Naive thymus-derived CD4-positive, alpha-beta T cell (primary cell): ENCODE measurements at regions not wholly inside any gene's neighbourhood (a gene's known extent, or its start where the extent isn't known, plus 50 kb on each side); places are given as distances from the start of the nearest gene placed in this dataset.
"Not testable (repeated sequence)": the region's sequence is repeated elsewhere in the genome, so short reads cannot be mapped to it uniquely, and the experiment has no call there.

Experiments used
- ATAC-seq: fragments of 150-1000 bp; cut with Tn5 transposase; 2 replicates; pipeline ENCODE4 v1.10.0; 2021; ENCODE audit warnings: mild to moderate bottlenecking, moderate library complexity
- CTCF ChIA-PET: fragments of 350-600 bp; sonication (Branson Sonifier 250); formaldehyde crosslinking; loops from one replicate; lab custom pipeline; 2021; ENCODE audit warnings: antibody characterized with exemption; lab: Charles Lee
- POLR2A ChIA-PET: fragments of 350-600 bp; sonication (Branson Sonifier 250); formaldehyde crosslinking; loops from one replicate; lab custom pipeline; 2021; ENCODE audit warnings: antibody characterized with exemption, inconsistent platforms; lab: Charles Lee
- DNase-seq, 9 donors: peaks; one replicate each; pipeline versions ENCODE4 v3.0.0 to v3.0.0-alpha.2; 2020 to 2022; ENCODE audit warnings: mixed read lengths in 1 of 9
- H3K27ac ChIP-seq: one replicate; pipeline ENCODE4 v1.7.0; 2013; ENCODE audit warnings: mild to moderate bottlenecking, low read depth, low read length, moderate library complexity
- H3K27me3 ChIP-seq, 2 donors: one replicate each; pipeline ENCODE4 v1.7.0; 2013; ENCODE audit warnings: low read length in 2 of 2, mild to moderate bottlenecking in 2 of 2, moderate library complexity in 2 of 2; ENCODE audit not compliant: control insufficient read depth in 2 of 2, insufficient read depth in 2 of 2
- H3K36me3 ChIP-seq, 3 experiments: 1 replicate in 2 of 3; 2 replicates in 1 of 3; pipeline ENCODE4 v1.7.0; 2013; ENCODE audit warnings: low read length in 3 of 3, mild to moderate bottlenecking in 3 of 3, moderate library complexity in 1 of 3; ENCODE audit not compliant: insufficient read depth in 3 of 3, control insufficient read depth in 2 of 3
- H3K4me1 ChIP-seq, 2 donors: one replicate each; pipeline ENCODE4 v1.7.0; 2013; ENCODE audit warnings: low read length in 2 of 2, mild to moderate bottlenecking in 2 of 2, moderate library complexity in 1 of 2; ENCODE audit not compliant: control insufficient read depth in 2 of 2, insufficient read depth in 2 of 2
- H3K4me3 ChIP-seq: 2 replicates; pipeline ENCODE4 v1.7.0; 2013; ENCODE audit warnings: mild to moderate bottlenecking, low read length
- H3K9me3 ChIP-seq, 3 experiments: 1 replicate in 2 of 3; 2 replicates in 1 of 3; pipeline ENCODE4 v1.7.0; 2013; ENCODE audit warnings: low read length in 3 of 3; ENCODE audit not compliant: control insufficient read depth in 2 of 3
- H3K27ac Mint-ChIP-seq, 9 donors: one replicate each; pipeline ENCODE4 v1.8.0; 2020 to 2022; ENCODE audit warnings: mixed read lengths in 9 of 9, mild to moderate bottlenecking in 8 of 9, moderate library complexity in 5 of 9, inconsistent platforms in 2 of 9
- H3K27me3 Mint-ChIP-seq, 5 donors: one replicate each; pipeline ENCODE4 v1.8.0; 2021 to 2022; ENCODE audit warnings: mixed read lengths in 5 of 5, mild to moderate bottlenecking in 1 of 5
- H3K36me3 Mint-ChIP-seq, 5 donors: one replicate each; pipeline ENCODE4 v1.8.0; 2020 to 2022; ENCODE audit warnings: mixed read lengths in 5 of 5, mild to moderate bottlenecking in 3 of 5, inconsistent platforms in 1 of 5
- H3K4me1 Mint-ChIP-seq, 7 donors: one replicate each; pipeline ENCODE4 v1.8.0; 2020 to 2022; ENCODE audit warnings: mixed read lengths in 7 of 7, mild to moderate bottlenecking in 3 of 7, inconsistent platforms in 1 of 7
- H3K4me3 Mint-ChIP-seq, 10 donors: one replicate each; pipeline ENCODE4 v1.8.0; 2020 to 2022; ENCODE audit warnings: mild to moderate bottlenecking in 10 of 10, mixed read lengths in 10 of 10, moderate library complexity in 6 of 10, inconsistent platforms in 2 of 10
- H3K9me3 Mint-ChIP-seq, 11 donors: one replicate each; pipeline ENCODE4 v1.8.0; 2020 to 2022; ENCODE audit warnings: mixed read lengths in 11 of 11, mild to moderate bottlenecking in 4 of 11, inconsistent platforms in 1 of 11, moderate library complexity in 1 of 11
- intact Hi-C, 2 donors: fragments of 100-400 bp; cut with micrococcal nuclease; formaldehyde crosslinking; loops; one replicate each; pipeline ENCODE4 v1.15.1; 2023

DNA sequence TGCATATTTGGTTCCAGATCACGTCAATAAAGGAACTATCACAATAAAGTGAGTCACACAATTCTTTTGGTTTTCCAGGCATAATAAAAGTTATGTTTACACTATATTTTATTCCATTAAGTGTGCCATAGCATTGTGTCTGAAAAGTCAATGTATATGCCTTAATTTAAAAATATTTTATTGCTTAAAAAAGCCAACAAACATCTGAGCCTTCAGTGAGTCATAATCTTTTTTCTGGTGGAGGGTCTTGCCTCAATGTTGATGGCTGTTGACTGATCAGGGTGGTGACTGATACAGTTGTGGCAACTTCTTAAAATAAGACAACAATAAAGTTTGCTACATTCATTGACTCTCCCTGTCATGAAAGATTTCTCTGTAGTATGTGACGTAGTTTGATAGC is 254.3 kb upstream of the SPOPL start:
- peaks cover 0 to 4% (median 1%) of the 10 kb centered on the region in 11 donors for H3K9me3 Mint-ChIP-seq
- no peaks in the 10 kb centered on the region for H3K36me3 Mint-ChIP-seq
- H3K27me3 Mint-ChIP-seq, result peaks cover 0 to 3% (median 0%) of the 10 kb centered on the region in 5 donors
- ChIA-PET POLR2A (no interaction called here), CTCF (no interaction called here)
- Histone ChIP-seq H3K36me3 (no peaks in the 10 kb centered on the region), H3K4me1 (no peaks in the 10 kb centered on the region), H3K9me3 (no peaks in the 10 kb centered on the region), H3K27me3 (no peaks in the 10 kb centered on the region), H3K4me3 (no peak overlapping the region), H3K27ac (no peak overlapping the region)
- ATAC-seq (no peak), DNase-seq (no peak)
- intact Hi-C loops, result no loop called here
- no peak overlapping the region for H3K4me3 Mint-ChIP-seq
- H3K27ac Mint-ChIP-seq, result no peak overlapping the region
- H3K4me1 Mint-ChIP-seq, result no peaks in the 10 kb centered on the region

DNA sequence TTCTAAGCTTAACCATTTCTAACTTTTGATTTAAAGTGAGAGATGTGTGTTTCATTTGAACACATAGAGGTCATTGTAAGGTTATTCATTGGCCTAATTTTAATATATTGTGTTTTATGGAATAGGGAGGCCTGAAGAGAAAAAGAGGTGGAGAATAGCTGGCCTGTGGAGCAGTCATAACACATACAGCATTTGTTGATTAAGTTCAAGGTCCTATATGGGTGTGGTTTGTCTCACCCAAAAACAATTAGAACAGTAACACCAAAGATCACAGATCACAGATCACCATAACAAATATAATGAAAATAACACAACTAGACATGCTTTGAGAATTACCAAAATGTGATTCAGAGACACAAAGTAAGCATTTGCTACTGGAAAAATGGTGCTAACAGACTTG is 252.4 kb upstream of the SPOPL start:
- intact Hi-C loops, result no loop called here
- no peak overlapping the region for H3K4me3 Mint-ChIP-seq
- POLR2A ChIA-PET, result no interaction called here
- peaks cover 0 to 3% (median 0%) of the 10 kb centered on the region in 5 donors for H3K27me3 Mint-ChIP-seq
- no peak overlapping the region for H3K27ac ChIP-seq
- H3K9me3 ChIP-seq, result no peaks in the 10 kb centered on the region
- no peak for DNase-seq
- peaks cover 0 to 4% (median 2%) of the 10 kb centered on the region in 11 donors for H3K9me3 Mint-ChIP-seq
- ATAC-seq, result no peak
- no peaks in the 10 kb centered on the region for H3K27me3 ChIP-seq
- H3K4me3 ChIP-seq, result no peak overlapping the region
- H3K4me1 Mint-ChIP-seq, result no peaks in the 10 kb centered on the region
- no peaks in the 10 kb centered on the region for H3K36me3 Mint-ChIP-seq
- H3K36me3 ChIP-seq, result no peaks in the 10 kb centered on the region
- CTCF ChIA-PET, result no interaction called here
- H3K4me1 ChIP-seq, result no peaks in the 10 kb centered on the region
- no peak overlapping the region for H3K27ac Mint-ChIP-seq

DNA sequence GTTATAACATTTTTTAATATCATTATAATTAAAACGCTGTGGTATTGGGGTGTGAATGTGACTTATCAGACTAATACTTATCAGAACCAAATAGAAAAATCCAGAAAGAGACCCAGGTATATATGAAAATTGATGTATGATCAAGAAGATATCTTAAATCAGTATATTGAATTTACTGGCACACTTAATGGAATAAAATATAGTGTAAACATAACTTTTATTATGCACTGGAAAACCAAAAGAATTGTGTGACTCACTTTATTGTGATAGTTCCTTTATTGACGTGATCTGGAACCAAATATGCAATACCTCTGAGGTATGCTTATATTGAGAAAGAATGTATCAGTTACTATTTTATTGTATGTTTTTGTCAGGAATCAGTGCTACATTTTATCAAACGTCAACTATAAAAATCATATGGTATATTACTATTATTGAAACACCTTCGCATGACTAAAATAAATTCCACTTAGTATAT is 250.7 kb upstream of the SPOPL start:
- CTCF ChIA-PET, H3K27me3 Mint-ChIP-seq, H3K27ac ChIP-seq, H3K36me3 ChIP-seq, H3K9me3 ChIP-seq, H3K4me1 ChIP-seq, H3K27me3 ChIP-seq, ATAC-seq, H3K36me3 Mint-ChIP-seq, intact Hi-C loops, POLR2A ChIA-PET, H3K4me3 ChIP-seq, H3K27ac Mint-ChIP-seq, H3K4me1 Mint-ChIP-seq, DNase-seq, H3K4me3 Mint-ChIP-seq: not testable (repeated sequence)
- H3K9me3 Mint-ChIP-seq, result peaks cover 0 to 15% (median 6%) of the 10 kb centered on the region in 11 donors

DNA sequence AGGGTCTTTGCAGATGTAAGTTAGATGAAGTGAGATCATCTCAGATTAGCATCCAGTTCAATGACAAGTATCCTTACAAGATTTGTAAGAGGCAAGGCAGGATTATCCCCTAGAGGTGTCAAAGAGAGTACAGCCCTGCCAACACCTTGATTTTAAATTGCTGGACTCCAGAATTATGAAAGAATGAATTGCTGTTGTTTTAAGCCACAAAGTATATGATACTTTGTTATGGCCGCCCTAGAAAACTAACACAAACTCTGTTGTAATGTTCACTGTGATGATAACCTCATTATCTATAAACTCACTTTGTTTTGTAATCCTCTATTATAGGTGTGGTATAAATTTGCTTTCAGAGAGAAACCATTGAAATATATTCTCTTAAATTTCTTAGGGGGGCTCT is 249.0 kb upstream of the SPOPL start:
- no peak overlapping the region for H3K27ac ChIP-seq

DNA sequence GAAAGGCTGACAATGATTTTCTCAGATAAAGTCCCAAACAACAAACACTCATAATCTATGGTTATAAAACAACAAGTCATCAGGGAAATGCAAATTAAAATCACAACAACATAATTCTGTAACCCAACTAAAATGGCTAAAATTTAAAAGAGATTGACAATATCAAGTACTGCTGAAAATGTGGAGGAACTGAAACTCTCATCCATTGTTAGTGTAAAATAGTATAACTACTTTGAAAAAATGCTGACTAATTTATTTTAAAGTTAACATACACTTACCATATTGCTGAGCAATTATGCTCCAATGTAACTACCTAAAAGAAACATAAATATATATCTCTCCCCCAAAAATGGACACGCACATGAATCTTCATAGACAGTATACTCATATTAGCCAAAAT is 245.9 kb upstream of the SPOPL start:
- Mint-ChIP-seq H3K4me1 (no peaks in the 10 kb centered on the region), H3K9me3 (peaks cover 0 to 37% (median 11%) of the 10 kb centered on the region in 11 donors), H3K27me3 (no peaks in the 10 kb centered on the region), H3K27ac (no peak overlapping the region), H3K36me3 (peaks cover 0 to 4% (median 0%) of the 10 kb centered on the region in 5 donors), H3K4me3 (no peak overlapping the region)
- H3K4me3 ChIP-seq, result no peak overlapping the region
- intact Hi-C loops, result no loop called here
- DNase-seq (no peak), ATAC-seq (no peak)
- no peak overlapping the region for H3K27ac ChIP-seq
- no peaks in the 10 kb centered on the region for H3K4me1 ChIP-seq
- H3K36me3 ChIP-seq, result no peaks in the 10 kb centered on the region
- H3K9me3 ChIP-seq, result peaks cover 0 to 4% (median 0%) of the 10 kb centered on the region in 3 experiments
- no peaks in the 10 kb centered on the region for H3K27me3 ChIP-seq
- POLR2A ChIA-PET, result no interaction called here
- CTCF ChIA-PET, result no interaction called here

More for the DNA sequence above, 249.0 kb upstream of the SPOPL start:
- H3K4me1 ChIP-seq, result no peaks in the 10 kb centered on the region
- Mint-ChIP-seq H3K4me3 (no peak overlapping the region), H3K9me3 (peaks cover 0 to 25% (median 7%) of the 10 kb centered on the region in 11 donors), H3K36me3 (peaks cover 0 to 4% (median 0%) of the 10 kb centered on the region in 5 donors), H3K27me3 (no peaks in the 10 kb centered on the region), H3K27ac (no peak overlapping the region), H3K4me1 (no peaks in the 10 kb centered on the region)
- ChIA-PET CTCF (no interaction called here), POLR2A (no interaction called here)
- no peaks in the 10 kb centered on the region for H3K27me3 ChIP-seq
- H3K4me3 ChIP-seq, result no peak overlapping the region
- DNase-seq (no peak), ATAC-seq (no peak)
- H3K36me3 ChIP-seq, result no peaks in the 10 kb centered on the region
- intact Hi-C loops, result no loop called here
- peaks cover 0 to 4% (median 0%) of the 10 kb centered on the region in 3 experiments for H3K9me3 ChIP-seq

DNA sequence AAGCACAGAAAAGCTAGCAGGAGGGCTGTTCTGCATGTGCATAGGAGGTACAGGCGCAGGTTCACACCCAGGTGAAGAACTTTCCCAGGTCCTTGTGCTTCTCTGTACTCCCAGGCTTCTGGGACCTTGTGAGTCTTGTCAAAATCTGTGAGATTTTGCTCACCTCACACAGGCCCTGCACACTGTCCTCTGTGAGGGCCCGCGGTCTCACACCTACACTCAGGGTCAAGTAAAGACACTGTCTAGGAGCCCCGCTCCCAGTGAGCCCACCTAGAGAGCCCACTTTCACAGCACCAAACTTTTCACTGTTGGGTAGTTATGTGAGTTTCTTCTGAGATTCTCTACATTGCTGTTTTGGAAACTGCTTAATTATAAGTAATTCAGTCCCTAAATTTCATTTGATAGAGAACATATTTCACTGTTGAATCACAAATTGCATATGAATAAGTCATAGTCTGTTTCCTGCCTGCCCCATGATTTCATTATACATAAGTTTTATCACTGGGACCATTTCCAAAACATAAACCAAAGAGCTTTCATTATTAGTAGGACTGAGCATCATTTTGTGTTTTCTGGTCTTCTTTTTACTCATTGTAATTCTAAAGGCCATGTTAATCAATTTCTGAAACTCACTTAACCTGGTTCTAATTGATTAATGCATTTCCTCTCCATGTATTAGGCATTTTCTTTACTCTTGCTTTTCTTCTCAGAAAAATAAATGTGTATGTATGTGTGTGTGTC is 234.2 kb upstream of the SPOPL start:
- Histone ChIP-seq H3K27me3 (no peaks in the 10 kb centered on the region), H3K27ac (no peak overlapping the region), H3K9me3 (peaks cover 0 to under 1% (median 0%) of the 10 kb centered on the region in 3 experiments), H3K36me3 (no peaks in the 10 kb centered on the region), H3K4me3 (no peak overlapping the region), H3K4me1 (no peaks in the 10 kb centered on the region)
- intact Hi-C loops, result no loop called here
- Mint-ChIP-seq H3K36me3 (peaks cover 0 to 5% (median 0%) of the 10 kb centered on the region in 5 donors), H3K4me3 (no peak overlapping the region), H3K9me3 (peaks cover 0 to 18% (median 7%) of the 10 kb centered on the region in 11 donors), H3K4me1 (no peaks in the 10 kb centered on the region), H3K27ac (no peak overlapping the region), H3K27me3 (no peaks in the 10 kb centered on the region)
- ChIA-PET CTCF (no interaction called here), POLR2A (no interaction called here)
- ATAC-seq (no peak), DNase-seq (no peak)

DNA sequence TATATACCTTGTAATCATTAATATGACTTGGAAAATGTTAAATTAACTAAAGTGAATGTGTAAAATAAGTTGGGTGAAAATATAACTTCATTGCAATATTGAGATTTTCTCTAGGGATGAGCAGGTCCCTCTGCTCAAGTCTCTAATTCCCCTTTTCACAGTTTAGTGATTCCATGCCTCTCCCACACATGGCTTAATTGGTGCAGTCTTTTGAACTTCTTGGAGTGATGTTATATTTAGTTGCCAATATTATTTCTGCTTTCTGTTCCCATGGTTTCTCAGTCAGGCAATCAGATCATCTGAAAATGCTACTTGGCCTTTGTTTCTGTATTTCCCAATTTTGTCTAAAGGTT is 233.7 kb upstream of the SPOPL start:
- no peaks in the 10 kb centered on the region for H3K27me3 Mint-ChIP-seq
- H3K9me3 Mint-ChIP-seq, result peaks cover 0 to 13% (median 3%) of the 10 kb centered on the region in 11 donors
- no peak for ATAC-seq
- Histone ChIP-seq H3K4me1 (no peaks in the 10 kb centered on the region), H3K27me3 (no peaks in the 10 kb centered on the region), H3K9me3 (no peaks in the 10 kb centered on the region), H3K4me3 (no peak overlapping the region), H3K27ac (no peak overlapping the region), H3K36me3 (no peaks in the 10 kb centered on the region)
- POLR2A ChIA-PET, result no interaction called here
- no peaks in the 10 kb centered on the region for H3K4me1 Mint-ChIP-seq
- no peak overlapping the region for H3K27ac Mint-ChIP-seq
- peaks cover 0 to under 1% (median 0%) of the 10 kb centered on the region in 5 donors for H3K36me3 Mint-ChIP-seq
- intact Hi-C loops, result no loop called here
- no peak overlapping the region for H3K4me3 Mint-ChIP-seq
- no peak for DNase-seq
- CTCF ChIA-PET, result no interaction called here
